SHP77 (cell line): ENCODE measurements at regions not wholly inside any gene's neighbourhood (a gene's known extent, or its start where the extent isn't known, plus 50 kb on each side); places are given as distances from the start of the nearest gene placed in this dataset.

ENCODE experiments used
- DNase-seq, 2 experiments: peaks; one replicate each; lab custom pipeline; 2025; lab: John Stamatoyannopoulos, UW

- no peak for DNase-seq
Measured at GRCh38 chr11:134691985-134692384, 279.9 kb upstream of the B3GAT1 start.

- DNase-seq, result no peak
Measured at GRCh38 chr11:134691295-134691873, 279.3 kb upstream of the B3GAT1 start.

GRCh38 chr11:134689886-134690285 is 277.8 kb upstream of the B3GAT1 start:
- DNase-seq, result no peak

GRCh38 chr11:134687548-134687947 is 275.5 kb upstream of the B3GAT1 start:
- DNase-seq, result no peak

- DNase-seq, result no peak
Measured at GRCh38 chr11:134686460-134687061, 274.5 kb upstream of the B3GAT1 start.

GRCh38 chr11:134685793-134686380 is 273.8 kb upstream of the B3GAT1 start:
- DNase-seq, result no peak

GRCh38 chr11:134684576-134684975 is 272.5 kb upstream of the B3GAT1 start:
- DNase-seq, result no peak

GRCh38 chr11:134683860-134684259 is 271.8 kb upstream of the B3GAT1 start:
- no peak for DNase-seq

- no peak for DNase-seq
Measured at GRCh38 chr11:134682577-134682976, 270.5 kb upstream of the B3GAT1 start.

- no peak for DNase-seq
Measured at GRCh38 chr11:134679592-134679991, 267.6 kb upstream of the B3GAT1 start.

GRCh38 chr11:134678744-134679143 is 266.7 kb upstream of the B3GAT1 start:
- no peak for DNase-seq

- DNase-seq, result no peak
Measured at GRCh38 chr11:134677891-134678551, 266.0 kb upstream of the B3GAT1 start.

GRCh38 chr11:134677397-134677822 is 265.4 kb upstream of the B3GAT1 start:
- no peak for DNase-seq

GRCh38 chr11:134676516-134677287 is 264.7 kb upstream of the B3GAT1 start:
- DNase-seq, result no peak

- DNase-seq, result no peak
Measured at GRCh38 chr11:134675983-134676382, 263.9 kb upstream of the B3GAT1 start.

GRCh38 chr11:134674974-134675373 is 262.9 kb upstream of the B3GAT1 start:
- no peak for DNase-seq

GRCh38 chr11:134670961-134671370 is 258.9 kb upstream of the B3GAT1 start:
- no peak for DNase-seq

- no peak for DNase-seq
Measured at GRCh38 chr11:134670247-134670782, 258.3 kb upstream of the B3GAT1 start.

GRCh38 chr11:134669796-134670195 is 257.8 kb upstream of the B3GAT1 start:
- DNase-seq, result no peak

GRCh38 chr11:134668796-134669195 is 256.8 kb upstream of the B3GAT1 start:
- no peak for DNase-seq

GRCh38 chr11:134668076-134668475 is 256.0 kb upstream of the B3GAT1 start:
- DNase-seq, result no peak

GRCh38 chr11:134667505-134667904 is 255.5 kb upstream of the B3GAT1 start:
- DNase-seq, result no peak
